ENCODE measurements at regions not wholly inside any gene's neighbourhood (a gene's known extent, or its start where the extent isn't known, plus 50 kb on each side); places are given as distances from the start of the nearest gene placed in this dataset.

DNA sequence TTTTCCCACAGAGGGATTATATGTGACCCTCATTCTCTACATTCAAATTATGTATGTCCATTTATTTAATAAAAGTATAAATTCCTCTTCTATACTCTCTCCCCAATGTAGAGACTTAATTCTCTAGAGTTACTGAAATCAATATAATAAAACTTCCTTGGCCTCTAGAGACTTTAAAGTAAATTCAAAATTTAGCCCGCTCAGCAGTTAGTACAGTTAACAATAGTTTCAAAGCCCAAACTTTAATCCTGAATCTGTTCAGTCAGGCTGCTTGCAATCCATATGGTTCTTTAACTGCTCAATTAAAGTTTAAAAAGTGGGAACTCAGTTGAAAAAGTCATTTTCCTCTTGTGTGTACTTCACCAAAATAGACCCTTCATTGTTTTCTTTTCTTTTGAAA lies 2558.4 kb downstream of the ARAP2 start:
- no peak for TF ChIP-seq CEBPB (IDR thresholded peaks at IDR 0.05)
- no peak for TF ChIP-seq CTCF (IDR thresholded peaks at IDR 0.05)
- TF ChIP-seq MYC (IDR thresholded peaks at IDR 0.05; ENCODE audit: borderline replicate concordance, low read length) = no peak
- no peak for TF ChIP-seq POLR2A (IDR thresholded peaks at IDR 0.05; ENCODE audit: low read length)
- no peak for TF ChIP-seq RCOR1 (IDR thresholded peaks at IDR 0.05; ENCODE audit: low read depth, low read length)
- no peak for TF ChIP-seq CBX2 (IDR thresholded peaks at IDR 0.05; ENCODE audit: borderline replicate concordance, low read depth)
- no peak for TF ChIP-seq EP300 (IDR thresholded peaks at IDR 0.05)
- TF ChIP-seq HOXA7 (CRISPR knock-in tag; IDR thresholded peaks at IDR 0.05) = no peak
